ENCODE measurements at regions not wholly inside any gene's neighbourhood (a gene's known extent, or its start where the extent isn't known, plus 50 kb on each side); places are given as distances from the start of the nearest gene placed in this dataset.

GRCh38 chr2:7468955-7469354 is 551.7 kb downstream of the RNF144A start:
- DNase-seq: no peak

- no peak for DNase-seq
These were observed 554.0 kb downstream of the RNF144A start for GRCh38 chr2:7471185-7471584.

GRCh38 chr2:7472465-7472864 is 555.3 kb downstream of the RNF144A start:
- no peak for DNase-seq

GRCh38 chr2:7473135-7473771 is 556.0 kb downstream of the RNF144A start:
- no peak for DNase-seq

GRCh38 chr2:7476371-7476770 is 559.2 kb downstream of the RNF144A start:
- DNase-seq: no peak

- no peak for DNase-seq
These were observed 562.4 kb downstream of the RNF144A start for GRCh38 chr2:7479603-7480002.

- DNase-seq: no peak
These were observed 563.2 kb downstream of the RNF144A start for GRCh38 chr2:7480431-7480830.

GRCh38 chr2:7490672-7491071 is 573.5 kb downstream of the RNF144A start:
- no peak for DNase-seq

- DNase-seq: no peak
These were observed 575.5 kb downstream of the RNF144A start for GRCh38 chr2:7492719-7493118.

- no peak for DNase-seq
These were observed 580.0 kb downstream of the RNF144A start for GRCh38 chr2:7497178-7497577.

GRCh38 chr2:7499018-7499417 is 581.8 kb downstream of the RNF144A start:
- no peak for DNase-seq

GRCh38 chr2:7502336-7502735 is 585.1 kb downstream of the RNF144A start:
- DNase-seq: no peak

- no peak for DNase-seq
These were observed 591.2 kb downstream of the RNF144A start for GRCh38 chr2:7508296-7508943.

GRCh38 chr2:7510353-7510752 is 593.1 kb downstream of the RNF144A start:
- no peak for DNase-seq

- no peak for DNase-seq
These were observed 596.6 kb downstream of the RNF144A start for GRCh38 chr2:7513834-7514233.

GRCh38 chr2:7515327-7515726 is 598.1 kb downstream of the RNF144A start:
- no peak for DNase-seq

GRCh38 chr2:7516484-7517063 is 599.4 kb downstream of the RNF144A start:
- no peak for DNase-seq

GRCh38 chr2:7517088-7517487 is 599.9 kb downstream of the RNF144A start:
- DNase-seq: no peak

- DNase-seq: no peak
These were observed 600.6 kb downstream of the RNF144A start for GRCh38 chr2:7517851-7518250.

GRCh38 chr2:7523481-7524120 is 606.4 kb downstream of the RNF144A start:
- no peak for DNase-seq

GRCh38 chr2:7524195-7524594 is 607.0 kb downstream of the RNF144A start:
- no peak for DNase-seq

- DNase-seq: no peak
These were observed 608.5 kb downstream of the RNF144A start for GRCh38 chr2:7525746-7526145.

GRCh38 chr2:7527165-7527722 is 610.0 kb downstream of the RNF144A start:
- no peak for DNase-seq

All from left kidney (tissue), 1 donor.